HG02642 (cell line): ENCODE measurements at regions not wholly inside any gene's neighbourhood (a gene's known extent, or its start where the extent isn't known, plus 50 kb on each side); places are given as distances from the start of the nearest gene placed in this dataset.

Source experiments
- ATAC-seq: cut with Tn5 transposase; IDR thresholded peaks from one replicate; pipeline ENCODE4 v1.9.1; 2021; ENCODE audit warnings: mild to moderate bottlenecking; ENCODE audit not compliant: unreplicated experiment, poor library complexity

- no peak for ATAC-seq
Observed at GRCh38 chr2:143905587-143905986, 614.3 kb downstream of the ZEB2 start.

DNA sequence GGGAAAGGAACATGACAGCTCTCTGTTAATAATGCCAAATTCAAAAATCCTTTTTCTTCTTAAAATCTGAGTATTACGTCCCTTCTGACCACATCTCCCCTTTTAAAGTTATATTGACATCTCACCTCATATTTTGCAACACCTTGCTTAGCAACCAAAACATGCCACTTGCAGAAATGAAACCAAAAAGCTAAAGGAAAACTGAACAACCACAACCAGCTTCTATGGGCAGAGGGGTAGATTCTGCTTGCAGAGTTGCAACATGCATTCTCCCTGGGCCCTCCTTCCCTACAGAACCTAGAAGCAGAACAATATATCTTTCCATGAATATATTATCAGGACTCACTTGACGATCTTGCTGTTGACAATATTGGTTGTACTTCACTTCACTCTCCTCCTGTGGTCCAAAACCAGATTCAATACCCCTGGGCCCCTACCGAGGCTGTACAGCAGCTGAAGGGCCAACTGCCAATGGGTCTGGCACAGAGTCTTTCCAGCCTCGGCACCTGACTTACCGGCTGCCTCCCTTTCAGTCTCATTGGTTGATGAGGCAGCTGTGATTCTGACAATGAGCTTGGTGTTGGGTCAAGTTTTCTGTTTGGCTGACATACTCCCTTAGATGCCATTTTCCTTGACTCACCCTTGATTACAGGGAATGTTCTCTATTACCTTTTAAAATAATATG, 616.6 kb downstream of the ZEB2 start:
- no peak for ATAC-seq

DNA sequence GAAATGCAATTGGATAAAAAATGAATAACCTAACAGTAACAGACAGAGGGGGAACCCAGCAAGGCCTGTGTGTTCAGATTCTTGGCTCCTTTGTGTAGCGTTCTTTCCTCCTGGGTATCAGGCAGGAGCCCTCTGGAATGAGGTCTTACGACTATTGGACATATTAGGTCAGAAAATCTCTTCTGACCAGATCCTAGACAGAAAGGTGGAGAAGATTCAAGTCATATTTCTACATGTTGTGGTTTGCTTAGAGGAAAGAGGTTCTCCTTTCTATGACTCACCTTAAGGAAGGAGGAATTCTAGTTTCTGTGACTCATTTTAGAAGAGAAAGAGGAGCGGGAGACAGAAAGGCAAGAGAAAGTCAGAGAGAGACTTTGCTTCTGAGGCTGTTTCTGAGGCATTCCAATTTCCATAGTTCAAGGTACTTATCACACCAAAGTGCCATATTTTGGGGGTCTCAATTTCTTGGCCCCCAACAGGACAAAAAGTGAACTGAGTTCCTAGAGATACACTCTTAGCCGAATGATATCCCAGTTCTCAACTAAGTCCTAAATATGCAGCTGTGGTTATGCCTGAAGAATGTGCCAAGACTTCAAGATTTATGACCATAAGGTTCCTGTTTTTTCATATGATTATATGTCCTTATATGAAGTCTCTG, 618.6 kb downstream of the ZEB2 start:
- ATAC-seq: peak; percentile 87

DNA sequence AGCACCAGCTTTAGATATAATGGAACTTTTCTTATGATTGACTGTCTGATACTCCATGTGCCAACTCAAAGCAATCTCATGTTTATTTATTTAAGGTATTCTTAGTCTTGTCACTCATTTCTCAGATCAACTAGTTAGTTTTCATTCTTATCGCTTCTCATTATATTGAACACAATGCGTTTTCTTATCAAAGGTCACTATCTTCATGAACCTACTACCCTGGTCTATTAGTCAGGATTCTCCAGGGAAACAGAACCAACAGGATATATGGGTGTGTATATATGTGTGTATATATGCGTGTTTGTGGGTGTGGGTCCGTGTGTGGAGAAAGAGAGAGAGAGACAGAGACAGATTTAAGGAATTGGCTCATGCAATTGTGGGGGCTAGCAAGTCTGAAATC, 619.9 kb downstream of the ZEB2 start:
- ATAC-seq: no peak

- no peak for ATAC-seq
Observed at GRCh38 chr2:143893371-143893770, 626.5 kb downstream of the ZEB2 start.

- ATAC-seq: no peak
Observed at GRCh38 chr2:143891879-143892308, 628.0 kb downstream of the ZEB2 start.

DNA sequence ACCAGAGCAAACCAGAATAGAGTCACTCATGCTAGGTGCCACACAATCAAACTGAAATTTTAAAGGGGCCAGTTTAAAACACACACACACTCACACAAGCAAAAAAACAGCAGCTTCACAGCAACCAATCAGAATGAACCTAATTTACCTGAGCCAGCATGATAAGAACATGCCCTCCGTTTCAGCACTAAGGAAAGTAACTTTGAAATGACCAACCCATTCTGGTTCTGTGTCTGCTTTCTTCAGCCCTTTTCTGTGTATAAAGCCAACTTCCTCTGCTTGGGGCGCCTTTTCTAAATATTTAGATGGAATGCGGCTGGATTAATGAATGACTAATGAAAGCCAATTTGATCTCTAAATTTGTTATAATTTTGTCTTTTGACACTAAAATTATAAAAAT, 629.1 kb downstream of the ZEB2 start:
- ATAC-seq: no peak

DNA sequence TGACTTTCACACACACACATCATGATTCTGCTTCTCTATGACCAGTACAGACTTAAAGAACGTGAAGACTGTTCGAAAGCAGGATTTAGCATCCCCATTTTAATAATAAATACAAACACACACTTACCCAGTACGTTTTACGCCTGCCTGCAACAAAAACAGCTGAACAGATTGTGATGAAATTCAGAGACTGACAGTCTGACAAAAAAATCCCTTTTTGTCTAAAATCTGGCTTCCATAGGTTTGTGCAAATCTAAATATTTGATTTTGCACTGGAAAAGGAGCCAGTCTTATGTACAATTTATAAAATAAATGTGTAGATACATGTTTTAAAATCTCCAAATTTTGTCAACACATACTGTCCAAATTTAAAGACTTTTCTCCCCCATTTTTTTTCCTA, 630.7 kb downstream of the ZEB2 start:
- no peak for ATAC-seq

DNA sequence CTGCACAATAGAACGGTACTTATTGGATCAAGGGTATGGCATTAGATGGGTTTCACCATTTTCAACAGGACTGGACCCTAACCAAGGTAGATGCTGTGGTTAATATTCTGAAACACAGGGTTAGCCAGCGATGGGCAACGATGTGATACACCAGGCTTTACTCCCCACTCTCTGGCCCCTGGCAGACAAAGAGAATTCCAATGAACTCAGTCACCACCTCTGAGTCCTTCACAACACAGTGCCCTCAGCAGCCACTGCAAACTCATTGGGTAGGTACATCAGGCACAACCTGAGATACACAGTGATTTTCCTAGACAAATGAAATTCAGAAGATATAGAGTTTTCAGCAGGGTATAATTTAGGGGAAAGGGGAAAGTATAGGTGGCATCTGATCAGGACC, 634.5 kb downstream of the ZEB2 start:
- ATAC-seq: no peak

- no peak for ATAC-seq
Observed at GRCh38 chr2:143881246-143881645, 638.7 kb downstream of the ZEB2 start.

DNA sequence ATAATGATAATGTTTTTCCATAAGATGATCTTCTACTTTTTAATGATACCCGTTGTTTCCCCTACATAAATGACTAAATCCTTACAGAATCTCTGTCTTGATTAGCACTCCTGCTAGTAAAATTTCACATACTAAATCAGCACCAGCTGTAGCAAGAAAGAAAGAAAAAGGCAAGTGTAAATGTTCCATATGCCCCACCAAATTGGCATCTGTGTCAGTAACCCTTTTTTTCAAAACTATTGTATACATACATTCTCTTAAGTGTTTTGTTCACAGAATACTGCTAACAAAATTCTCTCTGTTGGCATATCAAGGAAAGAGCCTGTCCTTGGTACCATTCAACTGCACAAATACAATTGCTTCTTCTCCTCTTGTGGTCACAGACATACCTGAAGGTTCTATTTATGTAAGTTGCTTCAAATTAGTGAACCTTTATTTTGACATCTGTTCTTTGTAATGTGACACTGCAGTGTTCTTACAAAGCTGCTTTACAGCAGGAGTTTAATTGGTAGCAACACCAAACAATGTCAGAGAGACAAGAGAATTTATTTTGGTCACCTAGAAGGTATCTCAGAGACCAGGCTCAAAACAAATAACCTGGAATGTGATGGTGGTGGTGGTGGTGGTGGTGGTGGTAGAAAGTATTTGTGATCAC, 641.9 kb downstream of the ZEB2 start:
- no peak for ATAC-seq

DNA sequence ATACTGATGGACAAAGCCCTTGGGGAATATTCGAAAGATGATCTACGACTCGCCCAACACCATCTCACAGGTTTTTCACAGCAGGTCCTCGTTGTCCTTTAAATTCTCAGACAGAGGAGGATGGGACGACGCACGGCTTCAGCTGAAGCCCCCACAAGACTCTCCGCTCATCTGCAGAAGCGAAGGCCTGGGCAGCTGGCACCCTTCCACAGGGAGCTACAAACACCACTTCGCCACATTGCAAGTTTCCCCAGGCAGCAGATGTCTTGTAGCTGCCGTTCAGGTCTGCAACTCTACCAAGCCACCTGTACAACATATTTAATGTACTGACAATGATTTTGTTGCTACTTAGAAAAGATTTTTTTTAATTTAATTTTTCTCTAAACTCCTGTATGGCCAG, 642.9 kb downstream of the ZEB2 start:
- ATAC-seq: no peak

GRCh38 chr2:143875295-143876233, 644.4 kb downstream of the ZEB2 start:
- no peak for ATAC-seq

DNA sequence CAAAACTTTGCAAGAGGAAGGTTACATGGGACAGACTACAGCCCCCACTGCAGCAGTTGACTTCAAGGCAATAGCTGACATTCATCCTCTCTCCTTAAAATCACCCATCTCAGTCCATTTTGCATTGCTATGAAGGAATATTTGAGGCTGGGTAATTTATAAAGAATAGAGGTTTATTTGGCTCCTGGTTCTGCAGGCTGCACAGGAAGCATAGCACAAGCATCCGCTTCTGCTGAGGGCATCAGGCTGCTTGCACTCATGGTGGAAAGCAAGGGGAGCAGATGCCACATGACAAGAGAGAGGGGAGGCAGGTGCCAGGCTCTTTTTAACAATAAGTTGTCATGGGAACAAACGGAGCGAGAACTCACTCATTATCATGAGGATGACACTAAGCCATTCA, 646.0 kb downstream of the ZEB2 start:
- ATAC-seq: no peak

DNA sequence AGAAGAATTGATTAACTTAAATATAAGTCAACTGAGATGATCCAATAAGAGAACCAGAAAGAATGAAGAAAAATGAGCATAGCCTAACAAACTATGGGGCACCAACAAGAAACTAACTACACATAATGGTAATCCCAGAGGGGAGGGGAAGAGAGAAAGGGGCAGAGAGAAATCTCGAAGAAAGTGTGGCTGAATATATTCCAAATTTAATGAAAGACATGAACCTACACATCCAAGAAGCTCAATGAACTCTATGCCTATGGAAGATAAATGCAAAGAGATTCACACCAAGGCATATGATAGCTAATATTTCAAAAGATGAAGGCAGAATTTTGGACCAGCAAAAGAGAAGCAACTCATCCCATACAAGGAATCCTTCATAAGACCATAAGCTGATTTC, 649.2 kb downstream of the ZEB2 start:
- no peak for ATAC-seq

DNA sequence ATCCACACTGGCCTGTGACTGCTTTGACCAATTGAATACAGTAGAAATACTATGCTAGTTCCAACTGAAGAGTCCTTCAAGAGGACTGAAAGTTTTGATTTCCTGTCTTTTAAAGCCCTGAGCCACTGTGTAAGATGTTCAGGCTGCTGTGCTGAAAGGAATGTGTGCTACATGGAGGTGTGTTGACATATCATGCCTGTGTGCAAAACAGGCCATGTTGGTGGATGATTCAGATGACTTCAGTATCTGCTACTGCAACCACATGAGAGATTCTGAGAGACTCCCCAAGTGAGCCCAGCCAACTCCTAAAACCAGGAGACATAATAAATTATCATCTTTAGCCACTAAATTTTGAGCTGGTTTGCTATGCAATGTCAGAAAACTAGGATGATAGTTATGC, 662.9 kb downstream of the ZEB2 start:
- no peak for ATAC-seq

- ATAC-seq: no peak
Observed at GRCh38 chr2:143852759-143853158, 667.2 kb downstream of the ZEB2 start.

GRCh38 chr2:143850084-143850483, 669.8 kb downstream of the ZEB2 start:
- no peak for ATAC-seq

DNA sequence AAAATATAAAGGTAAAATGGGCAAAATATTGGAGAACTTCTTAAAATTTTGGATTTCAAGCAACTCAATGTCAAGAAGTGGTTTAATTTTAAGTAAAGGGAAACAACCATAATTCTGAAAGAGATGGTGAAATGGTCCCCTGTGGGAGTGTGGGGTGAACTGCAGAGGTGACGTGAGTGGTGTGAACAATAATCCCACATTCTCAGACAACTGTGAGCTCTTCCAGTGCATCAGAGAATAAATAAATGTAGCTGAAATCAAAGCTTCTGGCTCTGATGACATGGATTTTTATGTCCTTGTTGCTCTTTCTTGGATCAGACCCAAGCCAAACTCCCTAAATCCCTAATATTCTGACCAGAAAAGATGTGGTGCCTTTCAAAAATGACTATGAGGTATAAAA, 672.7 kb downstream of the ZEB2 start:
- no peak for ATAC-seq

DNA sequence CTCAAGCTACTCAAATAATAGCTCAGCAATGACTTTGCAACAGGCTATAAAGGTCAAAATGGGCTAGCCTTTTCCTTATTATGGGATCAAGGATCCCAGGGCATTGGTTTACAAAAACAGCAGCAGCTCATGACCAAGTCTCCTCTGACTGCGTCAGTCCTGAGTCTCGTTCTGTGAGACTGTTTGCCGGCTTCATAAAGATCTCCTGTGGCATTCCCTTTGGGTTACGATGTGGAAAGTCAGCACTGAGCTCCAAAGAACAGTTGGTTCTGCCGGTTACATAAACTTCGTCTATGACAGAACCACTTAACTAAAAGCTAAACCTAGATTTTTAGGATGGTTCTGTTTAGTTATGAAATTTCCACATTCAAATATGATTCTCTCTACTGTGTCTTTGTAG, 674.9 kb downstream of the ZEB2 start:
- ATAC-seq: no peak

GRCh38 chr2:143843686-143844085, 676.2 kb downstream of the ZEB2 start:
- ATAC-seq: no peak
